Upper lobe of left lung (tissue), 6 donors: ENCODE measurements at regions not wholly inside any gene's neighbourhood (a gene's known extent, or its start where the extent isn't known, plus 50 kb on each side); places are given as distances from the start of the nearest gene placed in this dataset.

Source experiments
- ATAC-seq, 2 donors: fragments of 200-7000 bp; cut with Tn5 transposase; one replicate each; pipeline ENCODE4 v1.9.1; 2022; ENCODE audit warnings: mild to moderate bottlenecking in 2 of 2, moderate library complexity in 2 of 2; ENCODE audit not compliant: low FRiP score in 2 of 2
- DNase-seq, 2 donors: peaks; one replicate each; pipeline ENCODE4 v3.0.0-alpha.2; 2019 to 2020
- H3K27ac ChIP-seq, 4 donors: fragments of 200-600 bp; sonication (generic); one replicate each; pipeline ENCODE4 v1.5.1; 2016 to 2019
- H3K27me3 ChIP-seq, 4 donors: fragments of 200-600 bp; sonication (generic); one replicate each; pipeline ENCODE4 v1.5.1; 2017 to 2019
- H3K36me3 ChIP-seq, 4 donors: fragments of 200-600 bp; sonication (generic); one replicate each; pipeline ENCODE4 v1.5.1; 2016 to 2019
- H3K4me1 ChIP-seq, 4 donors: fragments of 200-600 bp; sonication (generic); one replicate each; pipeline ENCODE4 v1.5.1; 2018 to 2019
- H3K4me3 ChIP-seq, 4 donors: fragments of 200-600 bp; sonication (generic); one replicate each; pipeline ENCODE4 v1.5.1; 2017 to 2019; ENCODE audit warnings: mild to moderate bottlenecking in 2 of 4, moderate library complexity in 1 of 4
- H3K9me3 ChIP-seq, 4 donors: fragments of 200-600 bp; sonication (generic); one replicate each; pipeline ENCODE4 v1.5.1; 2018 to 2019
- EP300 ChIP-seq, 4 donors: sonication (generic); formaldehyde crosslinking; IDR thresholded peaks; one replicate each; pipeline ENCODE4 v1.5.1; 2017; ENCODE audit warnings: antibody characterized with exemption in 4 of 4, control low read depth in 2 of 4
- POLR2A ChIP-seq, 4 donors: fragments of 450-650 bp; IDR thresholded peaks; one replicate each; pipeline ENCODE4 v1.5.1; 2016 to 2017; ENCODE audit warnings: antibody characterized with exemption in 4 of 4, mild to moderate bottlenecking in 2 of 4
- POLR2AphosphoS5 ChIP-seq, 2 donors: sonication (generic); formaldehyde crosslinking; IDR thresholded peaks; one replicate each; pipeline ENCODE4 v1.5.1; 2017; ENCODE audit warnings: antibody characterized with exemption in 2 of 2
- WGBS, 2 donors: methylation state at CpG; one replicate each; pipeline ENCODE4 v1.1.5; 2017 to 2018; 5-methylcytosine and 5-hydroxymethylcytosine counted together
- small RNA-seq, 4 donors: library from RNA; depleted of rRNA; stranded (forward); fragments of <200 nt; gene quantifications; one replicate each; pipeline ENCODE3, GENCODE V24; 2016
- TF ChIP-seq, protein P1 (sequence below), 6 experiments: fragments of 450-650 bp in 4 of 6; fragments of 200-600 bp in 2 of 6; sonication (generic) in 2 of 6; IDR thresholded peaks; one replicate each; pipeline ENCODE4 v1.5.1; 2016 to 2019; ENCODE audit warnings: antibody characterized with exemption in 6 of 6
- donor health status: DM: no; HTN: no; CAD: no; lungs with moderate emphysema.
- donor health status: DM: no; HTN: yes; CAD: no; lungs with severe emphysema.

DNA sequence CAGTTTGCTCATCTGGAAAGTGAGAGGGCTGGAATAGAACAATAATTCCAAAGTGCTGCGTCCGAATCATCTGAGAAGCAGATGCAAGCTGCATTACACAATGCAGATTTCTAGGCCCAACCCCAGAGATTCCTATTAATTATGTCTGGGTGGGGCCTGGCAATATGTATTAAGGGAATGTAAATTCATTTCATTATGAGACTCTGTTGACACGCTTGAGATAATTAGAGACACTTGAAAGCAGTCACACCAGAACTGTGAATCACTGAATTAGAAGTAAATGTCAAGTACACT lies 54.7 kb upstream of the HK2 start:
- peak in 1 of 2 donors; percentile 38 for ATAC-seq
- TF ChIP-seq POLR2AphosphoS5 (IDR thresholded peaks at IDR 0.05) (no peak), POLR2A (IDR thresholded peaks at IDR 0.05) (no peak), EP300 (IDR thresholded peaks at IDR 0.05) (no peak)
- TF ChIP-seq, protein P1, sequence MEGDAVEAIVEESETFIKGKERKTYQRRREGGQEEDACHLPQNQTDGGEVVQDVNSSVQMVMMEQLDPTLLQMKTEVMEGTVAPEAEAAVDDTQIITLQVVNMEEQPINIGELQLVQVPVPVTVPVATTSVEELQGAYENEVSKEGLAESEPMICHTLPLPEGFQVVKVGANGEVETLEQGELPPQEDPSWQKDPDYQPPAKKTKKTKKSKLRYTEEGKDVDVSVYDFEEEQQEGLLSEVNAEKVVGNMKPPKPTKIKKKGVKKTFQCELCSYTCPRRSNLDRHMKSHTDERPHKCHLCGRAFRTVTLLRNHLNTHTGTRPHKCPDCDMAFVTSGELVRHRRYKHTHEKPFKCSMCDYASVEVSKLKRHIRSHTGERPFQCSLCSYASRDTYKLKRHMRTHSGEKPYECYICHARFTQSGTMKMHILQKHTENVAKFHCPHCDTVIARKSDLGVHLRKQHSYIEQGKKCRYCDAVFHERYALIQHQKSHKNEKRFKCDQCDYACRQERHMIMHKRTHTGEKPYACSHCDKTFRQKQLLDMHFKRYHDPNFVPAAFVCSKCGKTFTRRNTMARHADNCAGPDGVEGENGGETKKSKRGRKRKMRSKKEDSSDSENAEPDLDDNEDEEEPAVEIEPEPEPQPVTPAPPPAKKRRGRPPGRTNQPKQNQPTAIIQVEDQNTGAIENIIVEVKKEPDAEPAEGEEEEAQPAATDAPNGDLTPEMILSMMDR (IDR thresholded peaks at IDR 0.05), result no peak
- no peak for DNase-seq
- H3K27me3 ChIP-seq, result no peaks in the 10 kb centered on the region
- no peak overlapping the region for H3K4me3 ChIP-seq
- no peaks in the 10 kb centered on the region for H3K36me3 ChIP-seq
- no peak overlapping the region for H3K27ac ChIP-seq
- H3K9me3 ChIP-seq, result no peaks in the 10 kb centered on the region
- WGBS, 2 donors, result 76 to 78% methylated on average over 3 of the region's 3 CpGs
- peaks cover 0 to 13% (median 0%) of the 10 kb centered on the region in 4 donors for H3K4me1 ChIP-seq

DNA sequence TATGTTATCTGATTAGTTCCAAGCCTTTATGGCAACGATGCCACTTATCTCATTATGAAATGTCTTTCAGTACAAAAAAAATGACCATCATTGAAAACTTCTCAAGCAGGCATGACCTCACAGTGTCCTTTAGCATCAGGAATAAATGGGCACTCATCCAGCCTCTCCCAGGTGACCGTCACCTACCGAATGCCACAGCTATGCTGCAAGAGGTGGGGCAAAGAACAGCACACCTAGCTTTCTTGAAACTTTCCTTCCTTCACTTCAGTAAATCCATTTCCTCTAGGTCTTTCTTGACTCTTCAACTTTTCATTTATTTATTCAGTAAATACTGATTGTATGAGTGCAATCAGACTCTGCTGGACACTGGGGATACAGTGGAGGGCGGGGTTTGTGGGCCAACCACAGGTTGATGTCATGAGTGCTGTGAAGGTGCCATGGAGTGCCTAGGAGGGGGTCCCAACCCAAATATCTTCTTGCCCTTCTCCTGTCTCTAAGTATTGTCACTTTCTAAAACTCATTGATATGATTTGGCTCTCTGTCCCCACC lies 54.3 kb upstream of the HK2 start:
- H3K4me1 ChIP-seq, result peaks cover 0 to 13% (median 0%) of the 10 kb centered on the region in 4 donors
- ATAC-seq (peak in 1 of 2 donors; percentile 89), DNase-seq (peak in 1 of 2 donors; percentile 83)
- no peak overlapping the region for H3K27ac ChIP-seq
- TF ChIP-seq POLR2A (IDR thresholded peaks at IDR 0.05) (no peak), EP300 (IDR thresholded peaks at IDR 0.05) (peak in 1 of 4 donors; percentile 9), POLR2AphosphoS5 (IDR thresholded peaks at IDR 0.05) (peak in 1 of 2 donors; percentile 12)
- TF ChIP-seq, protein P1 (IDR thresholded peaks at IDR 0.05), result no peak
- no peak overlapping the region for H3K4me3 ChIP-seq
- H3K27me3 ChIP-seq, result no peaks in the 10 kb centered on the region
- no peaks in the 10 kb centered on the region for H3K9me3 ChIP-seq
- 48 to 62% methylated on average over 4 of the region's 4 CpGs for WGBS, 2 donors
- H3K36me3 ChIP-seq, result no peaks in the 10 kb centered on the region

Small RNA genes lying in the stretch of these regions (small RNA-seq; reads per million reads assigned to genes)
- gene AC007387.1, result 0 reads per million in 4 donors
